Astrocyte (in vitro differentiated cells and primary cell): ENCODE measurements at regions not wholly inside any gene's neighbourhood (a gene's known extent, or its start where the extent isn't known, plus 50 kb on each side); places are given as distances from the start of the nearest gene placed in this dataset.

ENCODE experiments used
- DNase-seq: peaks from one replicate; pipeline ENCODE4 v3.0.0-alpha.2; 2010; ENCODE audit warnings: low read depth
- FAIRE-seq: peaks from 2 replicates; lab custom pipeline; 2011; peaks lifted over from hg19 to GRCh38; lab: Jason Lieb, UNC
- H2AFZ ChIP-seq: 2 replicates; pipeline ENCODE4 v1.6.0; 2012; ENCODE audit warnings: low read depth, low read length, inconsistent platforms
- H3K27ac ChIP-seq: 2 replicates; pipeline ENCODE4 v1.5.1; 2011; ENCODE audit warnings: low read depth, low read length, inconsistent platforms
- H3K27me3 ChIP-seq: 2 replicates; pipeline ENCODE4 v1.6.0; 2011; ENCODE audit warnings: low read length, inconsistent platforms; ENCODE audit not compliant: insufficient read depth
- H3K36me3 ChIP-seq: 2 replicates; pipeline ENCODE4 v1.5.1; 2011; ENCODE audit warnings: low read length, inconsistent platforms; ENCODE audit not compliant: insufficient read depth
- H3K4me1 ChIP-seq: 2 replicates; pipeline ENCODE4 v1.5.1; 2011; ENCODE audit warnings: low read length, inconsistent platforms; ENCODE audit not compliant: insufficient read depth
- H3K4me2 ChIP-seq: 2 replicates; pipeline ENCODE4 v1.6.0; 2012; ENCODE audit warnings: low read length, inconsistent platforms
- H3K4me3 ChIP-seq: 2 replicates; pipeline ENCODE4 v1.5.1; 2011; ENCODE audit warnings: low read depth, mild to moderate bottlenecking, low read length, inconsistent platforms; ENCODE audit not compliant: insufficient read depth
- H3K79me2 ChIP-seq: 2 replicates; pipeline ENCODE4 v1.6.0; 2012; ENCODE audit warnings: mild to moderate bottlenecking, low read length, inconsistent platforms; ENCODE audit not compliant: insufficient read depth
- H3K9ac ChIP-seq: 2 replicates; pipeline ENCODE4 v1.6.0; 2012; ENCODE audit warnings: mild to moderate bottlenecking, low read length, inconsistent platforms
- H3K9me3 ChIP-seq: 2 replicates; pipeline ENCODE4 v1.5.1; 2012; ENCODE audit warnings: low read depth, mild to moderate bottlenecking, low read length, inconsistent platforms; ENCODE audit not compliant: insufficient read depth
- H4K20me1 ChIP-seq: 2 replicates; pipeline ENCODE4 v1.6.0; 2012; ENCODE audit warnings: low read length, inconsistent platforms; ENCODE audit not compliant: insufficient read depth
- H3K27ac Mint-ChIP-seq: one replicate; pipeline ENCODE4 v1.8.0; 2021; ENCODE audit warnings: mild to moderate bottlenecking, mixed read lengths; ENCODE audit not compliant: unreplicated experiment
- H3K27me3 Mint-ChIP-seq: one replicate; pipeline ENCODE4 v1.8.0; 2021; ENCODE audit warnings: low read depth, mixed read lengths; ENCODE audit not compliant: unreplicated experiment
- H3K36me3 Mint-ChIP-seq: one replicate; pipeline ENCODE4 v1.8.0; 2021; ENCODE audit warnings: low read depth, mixed read lengths; ENCODE audit not compliant: unreplicated experiment
- H3K4me1 Mint-ChIP-seq: one replicate; pipeline ENCODE4 v1.8.0; 2021; ENCODE audit warnings: low read depth, mixed read lengths; ENCODE audit not compliant: unreplicated experiment
- H3K4me3 Mint-ChIP-seq: one replicate; pipeline ENCODE4 v1.8.0; 2021; ENCODE audit warnings: mild to moderate bottlenecking, moderate library complexity, mixed read lengths; ENCODE audit not compliant: unreplicated experiment
- H3K9me3 Mint-ChIP-seq: one replicate; pipeline ENCODE4 v1.8.0; 2021; ENCODE audit warnings: mild to moderate bottlenecking, mixed read lengths; ENCODE audit not compliant: unreplicated experiment
- CTCF ChIP-seq: IDR thresholded peaks from 2 replicates; pipeline ENCODE4 v1.5.1; 2011; ENCODE audit warnings: low read depth, mild to moderate bottlenecking, inconsistent platforms, low read length, moderate library complexity; ENCODE audit not compliant: insufficient read depth
- EZH2 ChIP-seq: IDR thresholded peaks from 2 replicates; pipeline ENCODE4 v1.6.1; 2012; ENCODE audit warnings: mild to moderate bottlenecking, low read length, inconsistent platforms; ENCODE audit not compliant: insufficient read depth

- Histone ChIP-seq H3K9ac (no peak overlapping the region), H3K4me1 (peaks cover 18% of the 10 kb centered on the region), H3K79me2 (no peaks in the 10 kb centered on the region), H4K20me1 (no peaks in the 10 kb centered on the region), H3K4me3 (no peak overlapping the region), H3K27ac (no peak overlapping the region), H3K9me3 (no peaks in the 10 kb centered on the region), H2AFZ (no peak overlapping the region), H3K36me3 (no peaks in the 10 kb centered on the region), H3K27me3 (no peaks in the 10 kb centered on the region), H3K4me2 (no peak overlapping the region)
- Mint-ChIP-seq H3K36me3 (no peaks in the 10 kb centered on the region), H3K4me3 (no peak overlapping the region), H3K27me3 (no peaks in the 10 kb centered on the region), H3K9me3 (peaks cover 2% of the 10 kb centered on the region), H3K4me1 (peaks cover 10% of the 10 kb centered on the region), H3K27ac (no peak overlapping the region)
- DNase-seq (no peak), FAIRE-seq (no peak)
- no peak for TF ChIP-seq CTCF
- no peak for TF ChIP-seq EZH2
Observed at GRCh38 chr3:115438799-115439198, 184.5 kb upstream of the GAP43 start.

GRCh38 chr3:115445559-115445958 is 177.8 kb upstream of the GAP43 start:
- no peaks in the 10 kb centered on the region for H4K20me1 ChIP-seq
- DNase-seq (no peak), FAIRE-seq (no peak)
- TF ChIP-seq CTCF (no peak), EZH2 (no peak)
- no peaks in the 10 kb centered on the region for H3K27me3 ChIP-seq
- H3K4me3 Mint-ChIP-seq = no peak overlapping the region
- H3K36me3 Mint-ChIP-seq = no peaks in the 10 kb centered on the region
- no peak overlapping the region for H2AFZ ChIP-seq
- H3K36me3 ChIP-seq = no peaks in the 10 kb centered on the region
- no peak overlapping the region for H3K27ac Mint-ChIP-seq
- H3K9me3 ChIP-seq = no peaks in the 10 kb centered on the region
- H3K27ac ChIP-seq = no peak overlapping the region
- no peaks in the 10 kb centered on the region for H3K4me1 Mint-ChIP-seq
- H3K79me2 ChIP-seq = no peaks in the 10 kb centered on the region
- no peak overlapping the region for H3K4me2 ChIP-seq
- H3K9ac ChIP-seq = no peak overlapping the region
- H3K4me1 ChIP-seq = no peaks in the 10 kb centered on the region
- H3K9me3 Mint-ChIP-seq = peaks cover 4% of the 10 kb centered on the region
- H3K27me3 Mint-ChIP-seq = no peaks in the 10 kb centered on the region
- H3K4me3 ChIP-seq = no peak overlapping the region

GRCh38 chr3:115448851-115449250 is 174.5 kb upstream of the GAP43 start:
- Histone ChIP-seq H3K4me2 (no peak overlapping the region), H3K4me3 (no peak overlapping the region), H3K36me3 (no peaks in the 10 kb centered on the region), H3K27ac (no peak overlapping the region), H2AFZ (no peak overlapping the region), H3K79me2 (no peaks in the 10 kb centered on the region), H3K9ac (no peak overlapping the region), H3K4me1 (no peaks in the 10 kb centered on the region), H4K20me1 (no peaks in the 10 kb centered on the region), H3K9me3 (no peaks in the 10 kb centered on the region), H3K27me3 (no peaks in the 10 kb centered on the region)
- Mint-ChIP-seq H3K4me1 (no peaks in the 10 kb centered on the region), H3K27ac (no peak overlapping the region), H3K27me3 (no peaks in the 10 kb centered on the region), H3K9me3 (peaks cover 4% of the 10 kb centered on the region), H3K36me3 (no peaks in the 10 kb centered on the region), H3K4me3 (no peak overlapping the region)
- TF ChIP-seq CTCF = no peak
- no peak for TF ChIP-seq EZH2
- FAIRE-seq (no peak), DNase-seq (no peak)
